A673 (cell line): ENCODE measurements at regions not wholly inside any gene's neighbourhood (a gene's known extent, or its start where the extent isn't known, plus 50 kb on each side); places are given as distances from the start of the nearest gene placed in this dataset.

ENCODE experiments used
- BruUV-seq: library from RNA; stranded (reverse); fragments of 400-500 nt; replicated peaks from 2 replicates; lab custom pipeline; 2021; lab: Mats Ljungman, UMichigan
- CTCF ChIA-PET: fragments of 300-600 bp; sonication (Branson Sonifier 250); formaldehyde crosslinking; loops from one replicate; lab custom pipeline; 2022; ENCODE audit warnings: antibody characterized with exemption; lab: Charles Lee
- POLR2A ChIA-PET: fragments of 300-600 bp; sonication (Branson Sonifier 250); formaldehyde crosslinking; loops from one replicate; lab custom pipeline; 2022; ENCODE audit warnings: antibody characterized with exemption; ENCODE audit not compliant: low non-redundant PET; lab: Charles Lee
- DNase-seq: peaks from one replicate; pipeline ENCODE4 v3.0.0-alpha.2; 2015; ENCODE audit warnings: low spot score
- H3K27ac ChIP-seq: fragments of 200-600 bp; sonication (generic); 2 replicates; pipeline ENCODE4 v1.5.1; 2016; ENCODE audit warnings: mixed run types, low read depth, mild to moderate bottlenecking, mixed read lengths, antibody characterized with exemption, low read length; ENCODE audit not compliant: poor library complexity, severe bottlenecking
- H3K27me3 ChIP-seq: fragments of 200-600 bp; sonication (generic); replicated peaks from 2 replicates; pipeline ENCODE4 v1.6.1; 2017; ENCODE audit warnings: mixed run types, low read depth, mild to moderate bottlenecking, mixed read lengths, antibody characterized with exemption, low read length; ENCODE audit not compliant: insufficient read depth, poor library complexity
- H3K36me3 ChIP-seq: fragments of 200-600 bp; sonication (generic); 2 replicates; pipeline ENCODE4 v1.6.1; 2016; ENCODE audit warnings: mixed run types, mild to moderate bottlenecking, mixed read lengths, antibody characterized with exemption, low read length; ENCODE audit not compliant: insufficient read depth, poor library complexity, severe bottlenecking
- H3K4me1 ChIP-seq: fragments of 200-600 bp; sonication (generic); 2 replicates; pipeline ENCODE4 v1.6.1; 2017; ENCODE audit warnings: mixed run types, mild to moderate bottlenecking, mixed read lengths, antibody characterized with exemption, low read length; ENCODE audit not compliant: insufficient read depth, poor library complexity, severe bottlenecking
- H3K4me3 ChIP-seq: fragments of 200-600 bp; sonication (generic); 2 replicates; pipeline ENCODE4 v1.5.1; 2016; ENCODE audit warnings: low read depth, mixed run types, mild to moderate bottlenecking, mixed read lengths, low read length; ENCODE audit not compliant: poor library complexity, severe bottlenecking
- H3K9me3 ChIP-seq: fragments of 200-600 bp; sonication (generic); 2 replicates; pipeline ENCODE4 v1.6.1; 2016; ENCODE audit warnings: mixed run types, low read depth, mild to moderate bottlenecking, mixed read lengths, antibody characterized with exemption, low read length; ENCODE audit not compliant: poor library complexity, severe bottlenecking
- EZH2 ChIP-seq: fragments of 200-600 bp; sonication (generic); IDR thresholded peaks from 2 replicates; pipeline ENCODE4 v1.6.1; 2017; ENCODE audit warnings: borderline replicate concordance, low read depth, mild to moderate bottlenecking, mixed read lengths, antibody characterized with exemption, low read length; ENCODE audit not compliant: poor library complexity, severe bottlenecking
- intact Hi-C: fragments of 100-400 bp; cut with micrococcal nuclease; formaldehyde crosslinking; loops from one replicate; pipeline ENCODE4 v1.10.0; 2022; ENCODE audit not compliant: unreplicated experiment
- TF ChIP-seq, protein P1 (sequence below): fragments of 300-800, 200-600 bp; sonication (generic); conservative IDR thresholded peaks from 2 replicates; pipeline ENCODE4 v1.5.1; 2017; ENCODE audit warnings: low read depth, mild to moderate bottlenecking, antibody characterized with exemption, low read length, moderate library complexity, mixed read lengths

DNA sequence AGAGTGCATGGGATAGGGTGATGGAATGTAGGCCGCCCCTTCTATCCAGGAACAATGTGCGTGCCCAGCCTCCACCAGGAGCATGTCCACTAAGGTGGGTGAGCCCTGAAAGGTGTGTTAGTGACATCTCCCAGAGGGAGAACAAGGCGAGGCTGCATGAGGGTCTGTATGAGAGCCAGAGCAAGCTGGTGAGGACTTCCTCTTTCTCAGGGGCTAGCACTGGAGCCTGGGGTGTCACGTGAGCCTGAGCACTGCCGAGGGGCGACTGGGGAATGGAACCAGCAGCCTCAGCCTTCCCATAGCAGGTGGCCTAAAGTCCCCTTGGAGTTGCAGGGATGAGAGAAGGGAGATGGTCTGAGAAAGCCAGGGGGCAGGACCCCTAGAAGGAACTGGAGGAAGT is 156.3 kb upstream of the COBL start:
- Histone ChIP-seq H3K4me1 (no peaks in the 10 kb centered on the region), H3K4me3 (no peak overlapping the region), H3K36me3 (no peaks in the 10 kb centered on the region), H3K9me3 (peaks cover 7% of the 10 kb centered on the region), H3K27me3 (no peaks in the 10 kb centered on the region), H3K27ac (no peak overlapping the region)
- POLR2A ChIA-PET, result no interaction called here
- no TSS peak for BruUV-seq
- intact Hi-C loops, result no loop called here
- no peak for DNase-seq
- CTCF ChIA-PET, result no interaction called here
- TF ChIP-seq, protein P1, sequence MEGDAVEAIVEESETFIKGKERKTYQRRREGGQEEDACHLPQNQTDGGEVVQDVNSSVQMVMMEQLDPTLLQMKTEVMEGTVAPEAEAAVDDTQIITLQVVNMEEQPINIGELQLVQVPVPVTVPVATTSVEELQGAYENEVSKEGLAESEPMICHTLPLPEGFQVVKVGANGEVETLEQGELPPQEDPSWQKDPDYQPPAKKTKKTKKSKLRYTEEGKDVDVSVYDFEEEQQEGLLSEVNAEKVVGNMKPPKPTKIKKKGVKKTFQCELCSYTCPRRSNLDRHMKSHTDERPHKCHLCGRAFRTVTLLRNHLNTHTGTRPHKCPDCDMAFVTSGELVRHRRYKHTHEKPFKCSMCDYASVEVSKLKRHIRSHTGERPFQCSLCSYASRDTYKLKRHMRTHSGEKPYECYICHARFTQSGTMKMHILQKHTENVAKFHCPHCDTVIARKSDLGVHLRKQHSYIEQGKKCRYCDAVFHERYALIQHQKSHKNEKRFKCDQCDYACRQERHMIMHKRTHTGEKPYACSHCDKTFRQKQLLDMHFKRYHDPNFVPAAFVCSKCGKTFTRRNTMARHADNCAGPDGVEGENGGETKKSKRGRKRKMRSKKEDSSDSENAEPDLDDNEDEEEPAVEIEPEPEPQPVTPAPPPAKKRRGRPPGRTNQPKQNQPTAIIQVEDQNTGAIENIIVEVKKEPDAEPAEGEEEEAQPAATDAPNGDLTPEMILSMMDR, result no peak
- no peak for TF ChIP-seq EZH2

DNA sequence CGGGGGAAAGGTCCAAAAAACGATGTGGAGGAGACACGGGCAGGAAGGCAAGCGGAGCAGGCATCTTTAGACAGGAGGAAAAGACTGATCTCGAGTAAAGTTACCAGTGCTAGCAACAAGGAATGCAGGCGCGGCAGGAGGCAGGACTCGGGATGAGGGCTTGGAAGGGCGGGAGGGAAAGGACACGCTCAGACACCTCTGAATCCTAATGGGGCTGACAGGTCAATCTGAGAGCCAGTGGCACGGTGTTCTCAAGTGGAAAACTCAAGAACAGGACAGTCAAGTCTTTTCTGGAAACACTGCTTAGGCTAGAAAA is 155.3 kb upstream of the COBL start:
- CTCF ChIA-PET, result no interaction called here
- no peak for DNase-seq
- H3K4me1 ChIP-seq, result no peaks in the 10 kb centered on the region
- BruUV-seq, result no TSS peak
- no peak overlapping the region for H3K4me3 ChIP-seq
- POLR2A ChIA-PET, result no interaction called here
- no peaks in the 10 kb centered on the region for H3K36me3 ChIP-seq
- intact Hi-C loops, result no loop called here
- H3K27ac ChIP-seq, result no peak overlapping the region
- peaks cover 14% of the 10 kb centered on the region for H3K9me3 ChIP-seq
- no peaks in the 10 kb centered on the region for H3K27me3 ChIP-seq
- TF ChIP-seq, protein P1, result no peak
- TF ChIP-seq EZH2, result no peak

DNA sequence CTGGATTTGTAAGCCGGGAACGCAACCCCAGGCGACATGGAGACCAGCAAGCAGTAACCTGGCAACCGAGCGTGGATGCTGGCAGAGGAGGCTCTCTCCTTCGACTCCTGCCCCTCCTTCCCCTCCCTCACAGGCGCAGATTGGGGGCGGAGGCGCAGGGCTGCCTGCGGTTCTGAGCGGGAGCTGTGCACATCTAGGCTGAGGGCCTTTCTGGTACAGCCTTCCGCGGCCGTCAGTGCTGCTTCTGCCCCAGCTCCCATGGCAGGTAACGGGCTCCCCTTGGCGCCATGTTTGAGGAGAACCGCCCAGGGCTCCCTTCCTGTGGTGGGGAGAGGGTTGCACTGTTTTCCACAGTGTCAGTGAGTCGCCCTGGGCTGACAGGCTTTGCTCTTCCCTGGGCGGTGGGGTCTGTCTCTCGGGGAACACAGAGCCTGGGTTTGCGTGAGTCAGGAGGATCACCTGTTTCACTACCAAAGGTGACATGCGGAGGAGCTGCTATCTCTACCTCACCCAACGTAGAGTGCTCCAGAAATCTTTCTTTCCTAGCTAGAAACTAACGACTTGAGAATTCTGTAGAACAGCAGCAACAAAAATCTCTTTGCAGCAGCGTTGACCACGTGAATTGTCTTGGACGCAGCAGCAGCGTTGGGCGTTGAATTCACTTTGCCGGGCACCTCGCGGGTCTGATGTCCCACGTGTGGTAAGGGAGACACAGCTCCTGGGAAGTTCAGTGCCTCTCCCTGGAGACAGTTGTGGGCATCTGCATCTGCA is 154.8 kb upstream of the COBL start:
- no peak overlapping the region for H3K4me3 ChIP-seq
- H3K4me1 ChIP-seq, result no peaks in the 10 kb centered on the region
- H3K9me3 ChIP-seq, result peaks cover 18% of the 10 kb centered on the region
- BruUV-seq, result no TSS peak
- no peak overlapping the region for H3K27ac ChIP-seq
- ChIA-PET CTCF (no interaction called here), POLR2A (no interaction called here)
- no peak for DNase-seq
- intact Hi-C loops, result no loop called here
- H3K36me3 ChIP-seq, result no peaks in the 10 kb centered on the region
- TF ChIP-seq EZH2, result no peak
- TF ChIP-seq, protein P1, result no peak
- H3K27me3 ChIP-seq, result no peaks in the 10 kb centered on the region
